Stomach (tissue), 8 donors: ENCODE measurements at regions not wholly inside any gene's neighbourhood (a gene's known extent, or its start where the extent isn't known, plus 50 kb on each side); places are given as distances from the start of the nearest gene placed in this dataset.

Source experiments
- DNase-seq, 2 donors: peaks; one replicate each; pipeline versions ENCODE4 v3.0.0 to v3.0.0-alpha.2; 2013 to 2019
- H3K27ac ChIP-seq, 5 donors: fragments of 200-600 bp in 4 of 5; sonication (generic) in 4 of 5; one replicate each; pipeline ENCODE4 v1.5.1; 2013 to 2019; ENCODE audit warnings: mild to moderate bottlenecking in 1 of 5, moderate library complexity in 1 of 5
- H3K27me3 ChIP-seq, 3 donors: fragments of 200-600 bp; sonication (generic); one replicate each; pipeline ENCODE4 v1.5.1; 2017 to 2019; ENCODE audit warnings: mixed run types in 1 of 3
- H3K36me3 ChIP-seq, 4 donors: fragments of 200-600 bp; sonication (generic); 1 replicate in 3 of 4; 2 replicates in 1 of 4; pipeline ENCODE4 v1.5.1; 2016 to 2019
- H3K4me1 ChIP-seq, 4 donors: fragments of 200-600 bp; sonication (generic); one replicate each; pipeline ENCODE4 v1.5.1; 2016 to 2019
- H3K4me3 ChIP-seq, 4 donors: fragments of 200-600 bp; sonication (generic) in 3 of 4; one replicate each; pipeline ENCODE4 v1.5.1; 2016 to 2019; ENCODE audit warnings: mild to moderate bottlenecking in 1 of 4
- H3K9me3 ChIP-seq, 4 donors: fragments of 200-600 bp; sonication (generic); one replicate each; pipeline ENCODE4 v1.5.1; 2016 to 2019
- CTCF ChIP-seq, 7 experiments: fragments of 450-650 bp in 4 of 7; fragments of 200-600 bp in 3 of 7; sonication (generic) in 3 of 7; IDR thresholded peaks; one replicate each; pipeline ENCODE4 v1.5.1; 2016 to 2019; ENCODE audit warnings: antibody characterized with exemption in 7 of 7, control low read depth in 2 of 7, mild to moderate bottlenecking in 1 of 7
- EP300 ChIP-seq: sonication (generic); formaldehyde crosslinking; IDR thresholded peaks from one replicate; pipeline ENCODE4 v1.6.1; 2017; ENCODE audit warnings: antibody characterized with exemption
- POLR2A ChIP-seq, 4 donors: fragments of 450-650 bp; IDR thresholded peaks; one replicate each; pipeline ENCODE4 v1.6.1; 2016; ENCODE audit warnings: antibody characterized with exemption in 4 of 4, control low read depth in 2 of 4, mild to moderate bottlenecking in 1 of 4, moderate library complexity in 1 of 4
- POLR2AphosphoS5 ChIP-seq, 3 donors: sonication (generic); formaldehyde crosslinking; IDR thresholded peaks; one replicate each; pipeline ENCODE4 v1.6.1; 2016; ENCODE audit warnings: antibody characterized with exemption in 3 of 3
- WGBS, 5 donors: extraction: QIAGEN DNeasy Blood & Tissue Kit in 3 of 5; methylation state at CpG; one replicate each; pipeline versions ENCODE4 v1.1.5 to v1.1.7; 2013 to 2018; 5-methylcytosine and 5-hydroxymethylcytosine counted together
- intact Hi-C: fragments of 100-400 bp; cut with DNase I; formaldehyde crosslinking; loops from one replicate; pipeline ENCODE4 v1.15.1; 2023; ENCODE audit warnings: low total_unique reads
- donor health status: healthy with polysubstance abuse.
- donor health status: Bipolar disorder and iron deficiency.
- donor health status: healthy.

GRCh38 chr2:238654479-238655197 lies 193.2 kb upstream of the TWIST2 start:
- WGBS, 5 donors: 60 to 70% (median 69%) methylated on average over 8 of the region's 8 CpGs
- H3K27me3 ChIP-seq: peaks cover 0 to 7% (median 0%) of the 10 kb centered on the region in 3 donors
- H3K4me1 ChIP-seq: peaks cover 0 to 11% (median 0%) of the 10 kb centered on the region in 4 donors
- intact Hi-C loops: no loop called here
- no peak overlapping the region for H3K27ac ChIP-seq
- DNase-seq: no peak
- H3K9me3 ChIP-seq: no peaks in the 10 kb centered on the region
- TF ChIP-seq EP300 (no peak), CTCF (IDR thresholded peaks at IDR 0.05) (no peak), POLR2A (IDR thresholded peaks at IDR 0.05) (no peak), POLR2AphosphoS5 (IDR thresholded peaks at IDR 0.05) (no peak)
- H3K36me3 ChIP-seq: no peaks in the 10 kb centered on the region
- H3K4me3 ChIP-seq: no peak overlapping the region

- H3K27ac ChIP-seq: no peak overlapping the region
- peaks cover 0 to 7% (median 0%) of the 10 kb centered on the region in 3 donors for H3K27me3 ChIP-seq
- H3K4me1 ChIP-seq: peaks cover 0 to 11% (median 0%) of the 10 kb centered on the region in 4 donors
- H3K4me3 ChIP-seq: no peak overlapping the region
- intact Hi-C loops: no loop called here
- TF ChIP-seq EP300 (no peak), CTCF (IDR thresholded peaks at IDR 0.05) (no peak), POLR2AphosphoS5 (IDR thresholded peaks at IDR 0.05) (no peak), POLR2A (IDR thresholded peaks at IDR 0.05) (no peak)
- DNase-seq: no peak
- H3K9me3 ChIP-seq: no peaks in the 10 kb centered on the region
- 61 to 83% (median 70%) methylated on average over 7 of the region's 7 CpGs for WGBS, 5 donors
- no peaks in the 10 kb centered on the region for H3K36me3 ChIP-seq
These were observed 192.6 kb upstream of the TWIST2 start for GRCh38 chr2:238655198-238655860.

GRCh38 chr2:238655974-238656722 lies 191.7 kb upstream of the TWIST2 start:
- H3K9me3 ChIP-seq: peaks cover 0 to 7% (median 3%) of the 10 kb centered on the region in 4 donors
- H3K4me3 ChIP-seq: no peak overlapping the region
- WGBS, 5 donors: 57 to 86% (median 69%) methylated on average over 8 of the region's 8 CpGs
- peaks cover 0 to 7% (median 0%) of the 10 kb centered on the region in 3 donors for H3K27me3 ChIP-seq
- TF ChIP-seq EP300 (no peak), CTCF (IDR thresholded peaks at IDR 0.05) (no peak), POLR2A (IDR thresholded peaks at IDR 0.05) (no peak), POLR2AphosphoS5 (IDR thresholded peaks at IDR 0.05) (no peak)
- no peak for DNase-seq
- H3K36me3 ChIP-seq: no peaks in the 10 kb centered on the region
- intact Hi-C loops: no loop called here
- H3K27ac ChIP-seq: no peak overlapping the region
- H3K4me1 ChIP-seq: peaks cover 0 to 11% (median 0%) of the 10 kb centered on the region in 4 donors
